GM10266 (cell line): ENCODE measurements at regions not wholly inside any gene's neighbourhood (a gene's known extent, or its start where the extent isn't known, plus 50 kb on each side); places are given as distances from the start of the nearest gene placed in this dataset.

ENCODE experiments used
- DNase-seq: peaks from one replicate; pipeline ENCODE4 v3.0.0; 2012; ENCODE audit errors: extremely low spot score
- CTCF ChIP-seq: IDR thresholded peaks from 2 replicates; pipeline ENCODE4 v1.5.1; 2012; ENCODE audit warnings: mild to moderate bottlenecking, low read depth; ENCODE audit not compliant: control insufficient read depth, insufficient read depth; ENCODE audit errors: missing control alignments

DNA sequence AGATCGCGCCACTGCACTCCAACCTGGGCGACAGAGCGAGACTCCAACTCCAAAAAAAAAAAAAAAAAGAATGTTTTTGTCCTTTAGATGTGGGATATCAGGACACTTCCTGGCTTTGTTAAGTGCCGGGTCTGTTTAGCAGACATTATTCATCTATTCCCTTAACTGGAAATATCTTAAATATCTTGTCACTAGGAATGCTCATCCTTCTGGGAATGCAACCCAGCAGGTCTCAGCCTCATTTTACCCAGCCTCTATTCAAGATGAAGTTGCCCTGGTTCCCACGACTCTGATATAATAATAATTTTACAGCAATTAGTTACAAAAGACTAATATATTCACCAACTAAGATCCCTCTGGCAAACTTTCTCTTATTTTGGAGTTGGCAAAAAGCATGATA is 260.9 kb upstream of the SLITRK3 start:
- DNase-seq, result no peak
- no peak for TF ChIP-seq CTCF

DNA sequence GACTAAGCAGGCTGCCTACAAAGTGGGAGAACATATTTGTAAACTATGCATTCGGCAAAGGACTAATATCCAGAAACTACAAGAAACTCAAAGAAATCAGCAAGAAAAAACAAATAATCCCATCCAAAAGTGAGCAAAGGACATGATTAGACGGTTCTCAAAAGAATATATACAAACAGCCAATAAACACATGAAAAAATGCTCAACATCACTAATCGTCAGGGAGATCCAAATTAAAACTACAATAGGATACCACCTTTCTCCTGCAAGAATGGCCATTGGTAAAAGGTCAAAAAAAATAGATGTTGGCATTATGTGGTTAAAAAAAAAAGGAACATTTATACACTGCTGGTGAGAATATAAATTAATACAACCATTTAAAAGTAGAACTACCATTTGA is 259.6 kb upstream of the SLITRK3 start:
- DNase-seq, result no peak
- no peak for TF ChIP-seq CTCF

DNA sequence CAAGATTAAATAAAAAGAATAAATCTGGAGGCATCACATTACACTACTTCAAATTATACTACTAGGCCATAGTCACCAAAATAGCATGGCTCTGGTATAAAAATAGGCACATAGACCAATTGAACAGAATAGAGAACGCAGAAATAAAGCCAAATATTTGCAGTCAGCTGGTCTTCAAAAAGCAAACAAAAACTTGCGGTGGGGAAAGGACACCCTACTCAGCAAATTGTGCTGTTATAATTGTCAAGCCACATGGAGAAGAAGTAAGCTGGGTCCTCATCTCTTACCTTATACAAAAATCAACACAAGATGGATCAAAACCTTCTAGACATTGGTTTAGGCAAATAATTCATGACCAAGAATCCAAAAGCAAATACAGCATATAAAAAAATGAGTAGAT is 259.2 kb upstream of the SLITRK3 start:
- no peak for TF ChIP-seq CTCF
- DNase-seq, result no peak

DNA sequence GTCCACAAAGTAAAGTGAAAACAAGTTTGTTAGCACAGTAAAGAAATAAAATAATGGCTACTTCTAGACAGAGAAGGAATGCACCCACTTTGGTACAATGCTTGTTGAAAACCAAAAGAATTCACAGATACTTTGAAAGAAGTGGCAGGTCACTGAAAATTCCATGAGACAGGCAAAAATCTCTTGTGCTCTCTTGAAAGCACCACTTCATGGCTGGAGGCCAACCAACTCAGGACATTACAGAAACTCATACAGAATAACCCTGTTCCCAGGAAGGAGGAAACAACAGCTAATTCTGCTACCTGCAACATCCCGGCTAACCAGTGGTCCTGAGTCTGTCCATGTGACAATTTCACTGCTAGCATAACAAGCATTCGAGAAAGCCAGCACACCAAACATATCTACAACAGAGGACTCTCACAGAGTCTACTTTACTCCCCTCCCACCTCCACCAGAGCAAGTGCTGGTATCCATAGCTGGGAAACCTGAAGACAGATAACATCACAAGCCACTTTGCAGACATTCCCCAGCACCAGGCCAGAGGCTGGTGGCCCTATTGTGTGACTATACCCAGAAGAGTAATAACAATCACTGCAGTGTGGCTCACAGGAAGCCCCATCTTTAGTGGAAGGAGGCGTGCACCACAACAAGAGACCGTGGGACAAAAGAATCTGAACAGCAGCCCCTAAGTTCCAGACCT is 255.3 kb upstream of the SLITRK3 start:
- DNase-seq, result no peak
- no peak for TF ChIP-seq CTCF

- no peak for DNase-seq
- TF ChIP-seq CTCF, result no peak
Observed at GRCh38 chr3:165446555-165446954, 250.4 kb upstream of the SLITRK3 start.

DNA sequence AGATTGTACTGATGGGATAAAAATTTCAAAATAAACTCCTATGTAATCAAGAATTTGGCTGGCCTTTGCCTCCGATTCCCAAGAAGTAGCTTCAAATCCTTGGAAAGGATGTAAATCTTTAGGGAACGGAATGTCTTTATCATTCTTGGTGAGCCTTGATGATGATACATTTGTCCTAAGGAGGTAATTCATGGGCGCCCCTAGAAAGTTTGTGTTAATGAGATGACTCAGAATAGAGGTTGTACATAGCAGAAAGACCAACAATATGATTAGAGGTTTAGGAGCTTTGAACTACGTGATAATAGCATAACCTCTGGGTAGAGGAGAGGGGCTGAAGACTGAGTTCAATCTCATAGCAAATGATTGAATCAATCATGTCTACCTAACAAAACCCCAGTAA is 248.6 kb upstream of the SLITRK3 start:
- DNase-seq, result no peak
- TF ChIP-seq CTCF, result no peak

GRCh38 chr3:165443664-165444063 is 247.5 kb upstream of the SLITRK3 start:
- no peak for TF ChIP-seq CTCF
- DNase-seq, result no peak
